Fibroblast of villous mesenchyme (primary cell): ENCODE measurements at regions not wholly inside any gene's neighbourhood (a gene's known extent, or its start where the extent isn't known, plus 50 kb on each side); places are given as distances from the start of the nearest gene placed in this dataset.
"Not testable (repeated sequence)": the region's sequence is repeated elsewhere in the genome, so short reads cannot be mapped to it uniquely, and the experiment has no call there.

Source experiments
- DNase-seq: peaks from one replicate; pipeline ENCODE4 v3.0.0-alpha.2; 2010; ENCODE audit warnings: low read depth
- H3K4me3 ChIP-seq: 2 replicates; pipeline ENCODE4 v1.5.1; 2011; ENCODE audit warnings: low read depth, mild to moderate bottlenecking, low read length
- CTCF ChIP-seq: IDR thresholded peaks from 2 replicates; pipeline ENCODE4 v1.5.1; 2012; ENCODE audit warnings: low read depth, mild to moderate bottlenecking, low read length; ENCODE audit not compliant: insufficient read depth

GRCh38 chr5:127176769-127177168 lies 103.5 kb upstream of the C5orf63 start:
- DNase-seq = no peak
- TF ChIP-seq CTCF = no peak
- H3K4me3 ChIP-seq = no peak overlapping the region

GRCh38 chr5:127182631-127183030 lies 108.0 kb upstream of the MEGF10 start:
- not testable (repeated sequence) for H3K4me3 ChIP-seq, DNase-seq

- DNase-seq = no peak
- H3K4me3 ChIP-seq = no peak overlapping the region
- TF ChIP-seq CTCF = no peak
Measured at GRCh38 chr5:127183332-127183731, 107.3 kb upstream of the MEGF10 start.

- no peak for DNase-seq
- no peak for TF ChIP-seq CTCF
- H3K4me3 ChIP-seq = no peak overlapping the region
Measured at GRCh38 chr5:127184851-127185250, 105.7 kb upstream of the MEGF10 start.

GRCh38 chr5:127186657-127187056 lies 103.9 kb upstream of the MEGF10 start:
- H3K4me3 ChIP-seq = no peak overlapping the region
- DNase-seq = peak; percentile 31
- no peak for TF ChIP-seq CTCF

- DNase-seq = no peak
- no peak overlapping the region for H3K4me3 ChIP-seq
- TF ChIP-seq CTCF = no peak
Measured at GRCh38 chr5:127187706-127188105, 102.9 kb upstream of the MEGF10 start.

GRCh38 chr5:127192150-127192549 lies 98.4 kb upstream of the MEGF10 start:
- no peak overlapping the region for H3K4me3 ChIP-seq
- TF ChIP-seq CTCF = no peak
- DNase-seq = no peak

- TF ChIP-seq CTCF = no peak
- no peak overlapping the region for H3K4me3 ChIP-seq
- peak; percentile 34 for DNase-seq
Measured at GRCh38 chr5:127192836-127193338, 97.7 kb upstream of the MEGF10 start.
